ENCODE measurements at regions not wholly inside any gene's neighbourhood (a gene's known extent, or its start where the extent isn't known, plus 50 kb on each side); places are given as distances from the start of the nearest gene placed in this dataset.

- no peak for TF ChIP-seq ZNF395 (CRISPR knock-in tag; IDR thresholded peaks at IDR 0.05)
- TF ChIP-seq SMAD1 (IDR thresholded peaks at IDR 0.05; ENCODE audit: low read depth, low read length, partially characterized antibody), result no peak
- TF ChIP-seq BRF2 (IDR thresholded peaks at IDR 0.05; ENCODE audit: borderline replicate concordance, insufficient read depth, insufficient read length), result no peak
- no peak for TF ChIP-seq ZNF668 (CRISPR knock-in tag; IDR thresholded peaks at IDR 0.05)
- no peak for TF ChIP-seq DMBX1 (CRISPR knock-in tag; IDR thresholded peaks at IDR 0.05; ENCODE audit: borderline replicate concordance)
- no peak for TF ChIP-seq ZHX1 (conservative IDR thresholded peaks at IDR 0.05; ENCODE audit: low read length)
- no peak for TF ChIP-seq POLR2A (conservative IDR thresholded peaks at IDR 0.05)
Observed at GRCh38 chr6:140071601-140072062, 697.2 kb upstream of the CITED2 start (continued).

Measured in K562 (cell line).